OCI-LY1 (cell line): ENCODE measurements at regions not wholly inside any gene's neighbourhood (a gene's known extent, or its start where the extent isn't known, plus 50 kb on each side); places are given as distances from the start of the nearest gene placed in this dataset.

ENCODE experiments used
- CTCF ChIP-seq: fragments of 200-600 bp; sonication (generic), shearing (Covaris generic); IDR thresholded peaks from 2 replicates; pipeline ENCODE4 v1.5.1; 2017; ENCODE audit warnings: mild to moderate bottlenecking, antibody characterized with exemption, low read length, moderate library complexity, mixed read lengths
- EZH2 ChIP-seq: fragments of 200-600 bp; sonication (generic), shearing (Covaris generic); IDR thresholded peaks from 2 replicates; pipeline ENCODE4 v1.8.0; 2017; ENCODE audit warnings: borderline replicate concordance, mixed run types, mild to moderate bottlenecking, antibody characterized with exemption, low read length, moderate library complexity, mixed read lengths

- TF ChIP-seq CTCF: no peak
- no peak for TF ChIP-seq EZH2
Measured at GRCh38 chr5:82730913-82731312, 346.3 kb downstream of the TMEM167A start.
